GM06990 (cell line): ENCODE measurements at regions not wholly inside any gene's neighbourhood (a gene's known extent, or its start where the extent isn't known, plus 50 kb on each side); places are given as distances from the start of the nearest gene placed in this dataset.

Experiments
- DNase-seq: peaks from one replicate; pipeline ENCODE4 v3.0.0-alpha.2; 2011; ENCODE audit not compliant: insufficient read length; ENCODE audit errors: extremely low read depth
- H3K27me3 ChIP-seq: replicated peaks from 2 replicates; pipeline ENCODE4 v1.6.0; 2011; ENCODE audit warnings: low read length; ENCODE audit not compliant: control insufficient read depth, insufficient read depth
- H3K36me3 ChIP-seq: 2 replicates; pipeline ENCODE4 v1.5.1; 2011; ENCODE audit warnings: low read length; ENCODE audit not compliant: control insufficient read depth, insufficient read depth
- H3K4me3 ChIP-seq: replicated peaks from 2 replicates; pipeline ENCODE4 v1.5.1; 2011; ENCODE audit warnings: low read depth, mild to moderate bottlenecking, control low read depth, low read length
- CTCF ChIP-seq: IDR thresholded peaks from 2 replicates; pipeline ENCODE4 v1.5.1; 2011; ENCODE audit warnings: low read length, control low read depth, mild to moderate bottlenecking, inconsistent platforms; ENCODE audit not compliant: insufficient read depth, poor library complexity, severe bottlenecking

- no peak for DNase-seq
- no peak overlapping the region for H3K4me3 ChIP-seq
- no peaks in the 10 kb centered on the region for H3K27me3 ChIP-seq
- no peaks in the 10 kb centered on the region for H3K36me3 ChIP-seq
- TF ChIP-seq CTCF = no peak
Measured at GRCh38 chr2:220335591-220335915, 708.1 kb downstream of the SLC4A3 start.

GRCh38 chr2:220336771-220337170 lies 709.3 kb downstream of the SLC4A3 start:
- H3K27me3 ChIP-seq = no peaks in the 10 kb centered on the region
- no peaks in the 10 kb centered on the region for H3K36me3 ChIP-seq
- H3K4me3 ChIP-seq = no peak overlapping the region
- DNase-seq = no peak
- TF ChIP-seq CTCF = no peak

- no peak for TF ChIP-seq CTCF
- Histone ChIP-seq H3K4me3 (no peak overlapping the region), H3K27me3 (no peaks in the 10 kb centered on the region), H3K36me3 (no peaks in the 10 kb centered on the region)
- DNase-seq = no peak
Measured at GRCh38 chr2:220337611-220338440, 710.4 kb downstream of the SLC4A3 start.

- Histone ChIP-seq H3K27me3 (no peaks in the 10 kb centered on the region), H3K4me3 (no peak overlapping the region), H3K36me3 (no peaks in the 10 kb centered on the region)
- TF ChIP-seq CTCF = no peak
- no peak for DNase-seq
Measured at GRCh38 chr2:220341014-220341413, 713.6 kb downstream of the SLC4A3 start.

GRCh38 chr2:220346919-220347318 lies 719.5 kb downstream of the SLC4A3 start:
- Histone ChIP-seq H3K27me3 (no peaks in the 10 kb centered on the region), H3K36me3 (no peaks in the 10 kb centered on the region), H3K4me3 (no peak overlapping the region)
- TF ChIP-seq CTCF = no peak
- no peak for DNase-seq

GRCh38 chr2:220347626-220348025 lies 720.2 kb downstream of the SLC4A3 start:
- Histone ChIP-seq H3K36me3 (no peaks in the 10 kb centered on the region), H3K27me3 (no peaks in the 10 kb centered on the region), H3K4me3 (no peak overlapping the region)
- no peak for TF ChIP-seq CTCF
- DNase-seq = no peak
